C4-2B (cell line): ENCODE measurements at regions not wholly inside any gene's neighbourhood (a gene's known extent, or its start where the extent isn't known, plus 50 kb on each side); places are given as distances from the start of the nearest gene placed in this dataset.

Experiments used
- ZFX ChIP-seq: fragments of 450-650 bp; IDR thresholded peaks from 2 replicates; pipeline ENCODE4 v1.6.1; 2017
- TF ChIP-seq, protein P1 (sequence below): fragments of 450-650 bp; conservative IDR thresholded peaks from 2 replicates; pipeline ENCODE4 v1.5.1; 2017; ENCODE audit warnings: mild to moderate bottlenecking

GRCh38 chr11:134784046-134784445, 372.0 kb upstream of the B3GAT1 start:
- TF ChIP-seq, protein P1, sequence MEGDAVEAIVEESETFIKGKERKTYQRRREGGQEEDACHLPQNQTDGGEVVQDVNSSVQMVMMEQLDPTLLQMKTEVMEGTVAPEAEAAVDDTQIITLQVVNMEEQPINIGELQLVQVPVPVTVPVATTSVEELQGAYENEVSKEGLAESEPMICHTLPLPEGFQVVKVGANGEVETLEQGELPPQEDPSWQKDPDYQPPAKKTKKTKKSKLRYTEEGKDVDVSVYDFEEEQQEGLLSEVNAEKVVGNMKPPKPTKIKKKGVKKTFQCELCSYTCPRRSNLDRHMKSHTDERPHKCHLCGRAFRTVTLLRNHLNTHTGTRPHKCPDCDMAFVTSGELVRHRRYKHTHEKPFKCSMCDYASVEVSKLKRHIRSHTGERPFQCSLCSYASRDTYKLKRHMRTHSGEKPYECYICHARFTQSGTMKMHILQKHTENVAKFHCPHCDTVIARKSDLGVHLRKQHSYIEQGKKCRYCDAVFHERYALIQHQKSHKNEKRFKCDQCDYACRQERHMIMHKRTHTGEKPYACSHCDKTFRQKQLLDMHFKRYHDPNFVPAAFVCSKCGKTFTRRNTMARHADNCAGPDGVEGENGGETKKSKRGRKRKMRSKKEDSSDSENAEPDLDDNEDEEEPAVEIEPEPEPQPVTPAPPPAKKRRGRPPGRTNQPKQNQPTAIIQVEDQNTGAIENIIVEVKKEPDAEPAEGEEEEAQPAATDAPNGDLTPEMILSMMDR, result no peak
- TF ChIP-seq ZFX, result no peak
